ENCODE measurements at regions not wholly inside any gene's neighbourhood (a gene's known extent, or its start where the extent isn't known, plus 50 kb on each side); places are given as distances from the start of the nearest gene placed in this dataset.
"Not testable (repeated sequence)": the region's sequence is repeated elsewhere in the genome, so short reads cannot be mapped to it uniquely, and the experiment has no call there.

- intact Hi-C loops (cut with micrococcal nuclease), result no loop called here
- DNase-seq (ENCODE audit: low spot score), result no peak
- Mint-ChIP-seq H3K36me3 (ENCODE audit: low read depth) (no peaks in the 10 kb centered on the region), H3K27me3 (ENCODE audit: low read depth) (no peaks in the 10 kb centered on the region), H3K27ac (no peak overlapping the region), H3K9me3 (peaks cover 88% of the 10 kb centered on the region), H3K4me3 (ENCODE audit: low read depth) (no peak overlapping the region), H3K4me1 (ENCODE audit: low read depth) (no peaks in the 10 kb centered on the region)
Measured at GRCh38 chr22:10778296-10778814, 4749.6 kb upstream of the OR11H1 start.

- H3K36me3 Mint-ChIP-seq (ENCODE audit: low read depth); H3K4me3 Mint-ChIP-seq (ENCODE audit: low read depth); H3K4me1 Mint-ChIP-seq (ENCODE audit: low read depth); H3K27ac Mint-ChIP-seq; H3K27me3 Mint-ChIP-seq (ENCODE audit: low read depth); intact Hi-C loops (cut with micrococcal nuclease); DNase-seq (ENCODE audit: low spot score): not testable (repeated sequence)
- peaks cover 89% of the 10 kb centered on the region for H3K9me3 Mint-ChIP-seq
Measured at GRCh38 chr22:10779200-10779599, 4748.8 kb upstream of the OR11H1 start.

- no peak overlapping the region for H3K27ac Mint-ChIP-seq
- peaks cover 81% of the 10 kb centered on the region for H3K9me3 Mint-ChIP-seq
- no peaks in the 10 kb centered on the region for H3K36me3 Mint-ChIP-seq (ENCODE audit: low read depth)
- intact Hi-C loops (cut with micrococcal nuclease), result no loop called here
- no peaks in the 10 kb centered on the region for H3K4me1 Mint-ChIP-seq (ENCODE audit: low read depth)
- no peak overlapping the region for H3K4me3 Mint-ChIP-seq (ENCODE audit: low read depth)
- no peaks in the 10 kb centered on the region for H3K27me3 Mint-ChIP-seq (ENCODE audit: low read depth)
- no peak for DNase-seq (ENCODE audit: low spot score)
Measured at GRCh38 chr22:10780281-10780680, 4747.7 kb upstream of the OR11H1 start.

- Mint-ChIP-seq H3K4me3 (ENCODE audit: low read depth) (no peak overlapping the region), H3K27me3 (ENCODE audit: low read depth) (no peaks in the 10 kb centered on the region), H3K9me3 (peaks cover 69% of the 10 kb centered on the region), H3K4me1 (ENCODE audit: low read depth) (no peaks in the 10 kb centered on the region), H3K36me3 (ENCODE audit: low read depth) (no peaks in the 10 kb centered on the region), H3K27ac (no peak overlapping the region)
- no peak for DNase-seq (ENCODE audit: low spot score)
- intact Hi-C loops (cut with micrococcal nuclease), result no loop called here
Measured at GRCh38 chr22:10781571-10782403, 4746.2 kb upstream of the OR11H1 start.

Measured in activated T-helper 2 cell treated with anti-CD3 and anti-CD28 coated beads, Interferon-gamma antibody, Interleukin-2, Interleukin-4, amounts not matched to agents 10 μg/mL and 5 μg/mL and 100 μg/mL, durations not matched to agents 14 hours and 24 hours and 36 hours (primary cell).